Panc1 (cell line): ENCODE measurements at regions not wholly inside any gene's neighbourhood (a gene's known extent, or its start where the extent isn't known, plus 50 kb on each side); places are given as distances from the start of the nearest gene placed in this dataset.

Source experiments
- ATAC-seq: fragments of 200-7000 bp; cut with Tn5 transposase; 2 replicates; pipeline ENCODE4 v1.9.1; 2020; ENCODE audit warnings: mild to moderate bottlenecking, moderate library complexity
- BruUV-seq: library from RNA; stranded (reverse); fragments of 400-500 nt; replicated peaks from 2 replicates; lab custom pipeline; 2021; lab: Mats Ljungman, UMichigan
- CTCF ChIA-PET: fragments of 300-600 bp; sonication (Branson Sonifier 250); formaldehyde crosslinking; loops from one replicate; lab custom pipeline; 2022; ENCODE audit warnings: antibody characterized with exemption; lab: Charles Lee
- POLR2A ChIA-PET: fragments of 300-600 bp; sonication (Branson Sonifier 250); formaldehyde crosslinking; loops from one replicate; lab custom pipeline; 2022; ENCODE audit warnings: antibody characterized with exemption; lab: Charles Lee
- DNase-seq: peaks from one replicate; pipeline ENCODE4 v3.0.0-alpha.2; 2010; ENCODE audit warnings: low read depth, low spot score
- H3K27ac ChIP-seq: 2 replicates; pipeline ENCODE4 v1.5.1; 2011; ENCODE audit warnings: mild to moderate bottlenecking, low read length, inconsistent platforms
- H3K27me3 ChIP-seq: fragments of 200-500 bp; sonication (Bioruptor generic); 2 replicates; pipeline ENCODE4 v1.6.0; 2014; ENCODE audit warnings: low read length, inconsistent platforms; ENCODE audit not compliant: control insufficient read depth, insufficient read depth
- H3K36me3 ChIP-seq: fragments of 200-500 bp; sonication (Bioruptor generic); 2 replicates; pipeline ENCODE4 v1.5.1; 2014; ENCODE audit warnings: inconsistent platforms, mild to moderate bottlenecking, low read length, moderate library complexity; ENCODE audit not compliant: control insufficient read depth, insufficient read depth
- H3K4me1 ChIP-seq: 2 replicates; pipeline ENCODE4 v1.5.1; 2011; ENCODE audit warnings: inconsistent platforms, mild to moderate bottlenecking, low read length, moderate library complexity; ENCODE audit not compliant: control insufficient read depth, insufficient read depth
- H3K4me3 ChIP-seq, 2 experiments: 2 replicates each; pipeline ENCODE4 v1.5.1; 2011 to 2012; ENCODE audit warnings: low read depth in 2 of 2, low read length in 2 of 2, mild to moderate bottlenecking in 2 of 2, inconsistent platforms in 1 of 2, moderate library complexity in 1 of 2
- H3K9me3 ChIP-seq: fragments of 200-500 bp; sonication (Bioruptor generic); 2 replicates; pipeline ENCODE4 v1.5.1; 2014; ENCODE audit warnings: low read depth, mild to moderate bottlenecking, inconsistent platforms, low read length, moderate library complexity; ENCODE audit not compliant: control insufficient read depth, insufficient read depth
- POLR2AphosphoS5 ChIP-seq: IDR thresholded peaks from 2 replicates; pipeline ENCODE4 v1.6.1; 2012; ENCODE audit warnings: mild to moderate bottlenecking, low read depth, low read length, moderate library complexity
- SIN3A ChIP-seq: IDR thresholded peaks from 2 replicates; pipeline ENCODE4 v1.6.1; 2012; ENCODE audit warnings: low read depth, mild to moderate bottlenecking, low read length, moderate library complexity, borderline replicate concordance; ENCODE audit not compliant: insufficient read depth
- TCF7L2 ChIP-seq: IDR thresholded peaks from 2 replicates; pipeline ENCODE4 v1.6.1; 2011; ENCODE audit warnings: mild to moderate bottlenecking, low read depth, low read length, inconsistent platforms
- in situ Hi-C: cut with HindIII; loops from 2 replicates; pipeline ENCODE4 v1.10.0; 2016; ENCODE audit warnings: low sequenced_read_pairs, low pct_unique_long_range_greater_than_20kb
- intact Hi-C: fragments of 100-400 bp; cut with micrococcal nuclease; formaldehyde crosslinking; loops from one replicate; pipeline ENCODE4 v1.10.0; 2022; ENCODE audit not compliant: unreplicated experiment
- TF ChIP-seq, protein P1 (sequence below), 2 experiments: IDR thresholded peaks; 2 replicates each; pipeline ENCODE4 v1.6.1; 2011 to 2012; ENCODE audit warnings: low read depth in 2 of 2, control low read depth in 1 of 2, low read length in 1 of 2, mild to moderate bottlenecking in 1 of 2, moderate library complexity in 1 of 2; ENCODE audit not compliant: insufficient read depth in 1 of 2
- TF ChIP-seq, protein P2 (sequence below): fragments of 450-650 bp; IDR thresholded peaks from 2 replicates; pipeline ENCODE4 v1.5.1; 2017; ENCODE audit warnings: mild to moderate bottlenecking

GRCh38 chr7:8818406-8818805, 385.0 kb downstream of the NXPH1 start:
- in situ Hi-C loops = no loop called here
- no peak overlapping the region for H3K27ac ChIP-seq
- intact Hi-C loops = no loop called here
- TF ChIP-seq, protein P1, sequence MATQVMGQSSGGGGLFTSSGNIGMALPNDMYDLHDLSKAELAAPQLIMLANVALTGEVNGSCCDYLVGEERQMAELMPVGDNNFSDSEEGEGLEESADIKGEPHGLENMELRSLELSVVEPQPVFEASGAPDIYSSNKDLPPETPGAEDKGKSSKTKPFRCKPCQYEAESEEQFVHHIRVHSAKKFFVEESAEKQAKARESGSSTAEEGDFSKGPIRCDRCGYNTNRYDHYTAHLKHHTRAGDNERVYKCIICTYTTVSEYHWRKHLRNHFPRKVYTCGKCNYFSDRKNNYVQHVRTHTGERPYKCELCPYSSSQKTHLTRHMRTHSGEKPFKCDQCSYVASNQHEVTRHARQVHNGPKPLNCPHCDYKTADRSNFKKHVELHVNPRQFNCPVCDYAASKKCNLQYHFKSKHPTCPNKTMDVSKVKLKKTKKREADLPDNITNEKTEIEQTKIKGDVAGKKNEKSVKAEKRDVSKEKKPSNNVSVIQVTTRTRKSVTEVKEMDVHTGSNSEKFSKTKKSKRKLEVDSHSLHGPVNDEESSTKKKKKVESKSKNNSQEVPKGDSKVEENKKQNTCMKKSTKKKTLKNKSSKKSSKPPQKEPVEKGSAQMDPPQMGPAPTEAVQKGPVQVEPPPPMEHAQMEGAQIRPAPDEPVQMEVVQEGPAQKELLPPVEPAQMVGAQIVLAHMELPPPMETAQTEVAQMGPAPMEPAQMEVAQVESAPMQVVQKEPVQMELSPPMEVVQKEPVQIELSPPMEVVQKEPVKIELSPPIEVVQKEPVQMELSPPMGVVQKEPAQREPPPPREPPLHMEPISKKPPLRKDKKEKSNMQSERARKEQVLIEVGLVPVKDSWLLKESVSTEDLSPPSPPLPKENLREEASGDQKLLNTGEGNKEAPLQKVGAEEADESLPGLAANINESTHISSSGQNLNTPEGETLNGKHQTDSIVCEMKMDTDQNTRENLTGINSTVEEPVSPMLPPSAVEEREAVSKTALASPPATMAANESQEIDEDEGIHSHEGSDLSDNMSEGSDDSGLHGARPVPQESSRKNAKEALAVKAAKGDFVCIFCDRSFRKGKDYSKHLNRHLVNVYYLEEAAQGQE (IDR thresholded peaks at IDR 0.05; ENCODE audit: insufficient read depth in 1 of 2, low read depth in 2 of 2, low read length in 1 of 2) = no peak
- TF ChIP-seq, protein P2, sequence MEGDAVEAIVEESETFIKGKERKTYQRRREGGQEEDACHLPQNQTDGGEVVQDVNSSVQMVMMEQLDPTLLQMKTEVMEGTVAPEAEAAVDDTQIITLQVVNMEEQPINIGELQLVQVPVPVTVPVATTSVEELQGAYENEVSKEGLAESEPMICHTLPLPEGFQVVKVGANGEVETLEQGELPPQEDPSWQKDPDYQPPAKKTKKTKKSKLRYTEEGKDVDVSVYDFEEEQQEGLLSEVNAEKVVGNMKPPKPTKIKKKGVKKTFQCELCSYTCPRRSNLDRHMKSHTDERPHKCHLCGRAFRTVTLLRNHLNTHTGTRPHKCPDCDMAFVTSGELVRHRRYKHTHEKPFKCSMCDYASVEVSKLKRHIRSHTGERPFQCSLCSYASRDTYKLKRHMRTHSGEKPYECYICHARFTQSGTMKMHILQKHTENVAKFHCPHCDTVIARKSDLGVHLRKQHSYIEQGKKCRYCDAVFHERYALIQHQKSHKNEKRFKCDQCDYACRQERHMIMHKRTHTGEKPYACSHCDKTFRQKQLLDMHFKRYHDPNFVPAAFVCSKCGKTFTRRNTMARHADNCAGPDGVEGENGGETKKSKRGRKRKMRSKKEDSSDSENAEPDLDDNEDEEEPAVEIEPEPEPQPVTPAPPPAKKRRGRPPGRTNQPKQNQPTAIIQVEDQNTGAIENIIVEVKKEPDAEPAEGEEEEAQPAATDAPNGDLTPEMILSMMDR = no peak
- no peak for TF ChIP-seq SIN3A
- TF ChIP-seq POLR2AphosphoS5 = no peak
- TF ChIP-seq TCF7L2 = no peak
- ATAC-seq (no peak), DNase-seq (no peak)
- H3K27me3 ChIP-seq = no peaks in the 10 kb centered on the region
- ChIA-PET CTCF (no interaction called here), POLR2A (no interaction called here)
- H3K4me3 ChIP-seq = no peak overlapping the region
- BruUV-seq = no TSS peak
- no peaks in the 10 kb centered on the region for H3K9me3 ChIP-seq
- no peaks in the 10 kb centered on the region for H3K4me1 ChIP-seq
- H3K36me3 ChIP-seq = no peaks in the 10 kb centered on the region

DNA sequence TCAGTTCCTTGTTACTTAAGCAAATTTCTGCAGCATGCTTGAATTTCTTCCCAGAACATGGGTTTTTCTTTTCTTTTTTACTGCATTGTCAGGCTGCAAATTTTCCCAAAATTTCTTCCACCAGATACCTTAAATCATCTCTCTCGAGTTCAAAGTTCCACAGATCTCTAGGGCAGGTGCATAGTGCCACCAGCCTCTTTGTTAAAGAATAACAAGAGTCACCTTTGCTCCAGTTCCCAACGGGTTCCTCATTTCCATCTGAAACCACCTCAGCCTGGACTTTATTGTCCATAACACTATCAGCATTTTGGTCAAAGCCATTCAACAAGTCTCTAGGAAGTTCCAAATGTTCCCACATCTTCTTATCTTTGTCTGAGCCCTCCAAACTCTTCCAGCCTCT, 389.2 kb downstream of the NXPH1 start:
- POLR2A ChIA-PET = no interaction called here
- no peaks in the 10 kb centered on the region for H3K36me3 ChIP-seq
- in situ Hi-C loops (no loop called here), intact Hi-C loops (no loop called here)
- TF ChIP-seq SIN3A (no peak), TCF7L2 (no peak), POLR2AphosphoS5 (no peak)
- TF ChIP-seq, protein P1 (IDR thresholded peaks at IDR 0.05; ENCODE audit: insufficient read depth in 1 of 2, low read depth in 2 of 2, low read length in 1 of 2) = no peak
- TF ChIP-seq, protein P2 = no peak
- ATAC-seq (no peak), DNase-seq (no peak)
- no peak overlapping the region for H3K4me3 ChIP-seq
- no peaks in the 10 kb centered on the region for H3K4me1 ChIP-seq
- H3K27me3 ChIP-seq = no peaks in the 10 kb centered on the region
- BruUV-seq = no TSS peak
- no peak overlapping the region for H3K27ac ChIP-seq
- no peaks in the 10 kb centered on the region for H3K9me3 ChIP-seq
- CTCF ChIA-PET = no interaction called here
